DOHH2 (cell line): ENCODE measurements at regions not wholly inside any gene's neighbourhood (a gene's known extent, or its start where the extent isn't known, plus 50 kb on each side); places are given as distances from the start of the nearest gene placed in this dataset.

Source experiments
- EZH2phosphoT487 ChIP-seq: fragments of 200-600 bp; sonication (generic); IDR thresholded peaks from 2 replicates; pipeline ENCODE4 v1.6.1; 2017; ENCODE audit warnings: borderline replicate concordance, mild to moderate bottlenecking, antibody characterized with exemption, low read length, moderate library complexity, mixed read lengths
- TF ChIP-seq, protein P1 (sequence below): fragments of 200-600 bp; sonication (generic); IDR thresholded peaks from one replicate; pipeline ENCODE4 v1.5.1; 2014; ENCODE audit warnings: antibody characterized with exemption, mild to moderate bottlenecking, low read depth, low read length; ENCODE audit not compliant: poor library complexity, severe bottlenecking

DNA sequence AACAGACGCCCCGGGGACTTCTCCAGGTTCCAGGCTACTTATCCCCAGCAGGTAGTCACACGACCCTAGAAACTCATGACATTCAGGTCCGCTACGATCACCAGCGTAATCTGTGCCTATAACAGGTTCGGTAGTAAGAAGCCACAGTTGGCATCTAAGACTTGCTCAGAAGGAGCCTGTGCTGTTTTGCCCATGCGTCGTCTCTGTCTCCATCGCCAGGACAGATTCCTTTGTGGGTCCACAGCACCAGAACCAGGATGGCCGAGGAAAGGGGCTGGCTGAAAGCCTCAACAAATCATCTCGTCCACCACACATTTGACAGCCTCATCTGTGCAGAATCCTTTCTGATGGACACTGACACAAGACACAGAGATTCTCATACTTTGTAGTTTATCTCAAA lies 319.5 kb upstream of the AGA start:
- TF ChIP-seq, protein P1, sequence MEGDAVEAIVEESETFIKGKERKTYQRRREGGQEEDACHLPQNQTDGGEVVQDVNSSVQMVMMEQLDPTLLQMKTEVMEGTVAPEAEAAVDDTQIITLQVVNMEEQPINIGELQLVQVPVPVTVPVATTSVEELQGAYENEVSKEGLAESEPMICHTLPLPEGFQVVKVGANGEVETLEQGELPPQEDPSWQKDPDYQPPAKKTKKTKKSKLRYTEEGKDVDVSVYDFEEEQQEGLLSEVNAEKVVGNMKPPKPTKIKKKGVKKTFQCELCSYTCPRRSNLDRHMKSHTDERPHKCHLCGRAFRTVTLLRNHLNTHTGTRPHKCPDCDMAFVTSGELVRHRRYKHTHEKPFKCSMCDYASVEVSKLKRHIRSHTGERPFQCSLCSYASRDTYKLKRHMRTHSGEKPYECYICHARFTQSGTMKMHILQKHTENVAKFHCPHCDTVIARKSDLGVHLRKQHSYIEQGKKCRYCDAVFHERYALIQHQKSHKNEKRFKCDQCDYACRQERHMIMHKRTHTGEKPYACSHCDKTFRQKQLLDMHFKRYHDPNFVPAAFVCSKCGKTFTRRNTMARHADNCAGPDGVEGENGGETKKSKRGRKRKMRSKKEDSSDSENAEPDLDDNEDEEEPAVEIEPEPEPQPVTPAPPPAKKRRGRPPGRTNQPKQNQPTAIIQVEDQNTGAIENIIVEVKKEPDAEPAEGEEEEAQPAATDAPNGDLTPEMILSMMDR = no peak
- TF ChIP-seq EZH2phosphoT487 = no peak
